Activated CD4-positive, alpha-beta T cell treated with anti-CD3 and anti-CD28 coated beads, Interleukin-2, amount 50 U/mL, for 16 hours (primary cell): ENCODE measurements at regions not wholly inside any gene's neighbourhood (a gene's known extent, or its start where the extent isn't known, plus 50 kb on each side); places are given as distances from the start of the nearest gene placed in this dataset.

ENCODE experiments used
- DNase-seq: peaks from one replicate; pipeline ENCODE4 v3.0.0-alpha.2; 2020

- no peak for DNase-seq
Measured at GRCh38 chr15:38073178-38073946, 138.9 kb downstream of the TMCO5A start.

- no peak for DNase-seq
Measured at GRCh38 chr15:38074029-38074428, 139.6 kb downstream of the TMCO5A start.

GRCh38 chr15:38075466-38075865, 141.0 kb downstream of the TMCO5A start:
- DNase-seq, result no peak

- DNase-seq, result no peak
Measured at GRCh38 chr15:38076786-38077185, 142.3 kb downstream of the TMCO5A start.

- DNase-seq, result no peak
Measured at GRCh38 chr15:38079236-38079635, 144.8 kb downstream of the TMCO5A start.

- DNase-seq, result no peak
Measured at GRCh38 chr15:38080651-38081275, 146.3 kb downstream of the TMCO5A start.

GRCh38 chr15:38084289-38084688, 149.8 kb downstream of the TMCO5A start:
- peak; percentile 87 for DNase-seq

- DNase-seq, result peak; percentile 46
Measured at GRCh38 chr15:38085114-38085513, 150.7 kb downstream of the TMCO5A start.

- DNase-seq, result no peak
Measured at GRCh38 chr15:38085931-38086568, 151.6 kb downstream of the TMCO5A start.

GRCh38 chr15:38086611-38087010, 152.2 kb downstream of the TMCO5A start:
- DNase-seq, result no peak

GRCh38 chr15:38088971-38089370, 154.5 kb downstream of the TMCO5A start:
- no peak for DNase-seq

GRCh38 chr15:38090223-38090622, 155.8 kb downstream of the TMCO5A start:
- no peak for DNase-seq

GRCh38 chr15:38090678-38091077, 156.2 kb downstream of the TMCO5A start:
- no peak for DNase-seq

- DNase-seq, result peak; percentile 21
Measured at GRCh38 chr15:38091078-38091645, 156.7 kb downstream of the TMCO5A start.

- peak; percentile 26 for DNase-seq
Measured at GRCh38 chr15:38093931-38094330, 158.7 kb upstream of the SPRED1 start.

- peak; percentile 34 for DNase-seq
Measured at GRCh38 chr15:38102972-38103371, 149.7 kb upstream of the SPRED1 start.

- no peak for DNase-seq
Measured at GRCh38 chr15:38103564-38103963, 149.1 kb upstream of the SPRED1 start.

GRCh38 chr15:38111070-38111469, 141.6 kb upstream of the SPRED1 start:
- no peak for DNase-seq

- DNase-seq, result no peak
Measured at GRCh38 chr15:38112406-38112805, 140.2 kb upstream of the SPRED1 start.

- DNase-seq, result no peak
Measured at GRCh38 chr15:38115121-38115520, 137.5 kb upstream of the SPRED1 start.

GRCh38 chr15:38117781-38118180, 134.9 kb upstream of the SPRED1 start:
- no peak for DNase-seq

GRCh38 chr15:38119865-38120264, 132.8 kb upstream of the SPRED1 start:
- DNase-seq, result peak; percentile 28

- no peak for DNase-seq
Measured at GRCh38 chr15:38127306-38127771, 125.3 kb upstream of the SPRED1 start.

- DNase-seq, result peak; percentile 6
Measured at GRCh38 chr15:38128341-38128781, 124.3 kb upstream of the SPRED1 start.
